GM18519 (cell line): ENCODE measurements at regions not wholly inside any gene's neighbourhood (a gene's known extent, or its start where the extent isn't known, plus 50 kb on each side); places are given as distances from the start of the nearest gene placed in this dataset.

Source experiments
- ATAC-seq: cut with Tn5 transposase; IDR thresholded peaks from one replicate; pipeline ENCODE4 v1.9.1; 2021; ENCODE audit warnings: mild to moderate bottlenecking, moderate library complexity; ENCODE audit not compliant: unreplicated experiment, low FRiP score

GRCh38 chr22:48886604-48887393, 940.9 kb downstream of the BRD1 start:
- no peak for ATAC-seq

DNA sequence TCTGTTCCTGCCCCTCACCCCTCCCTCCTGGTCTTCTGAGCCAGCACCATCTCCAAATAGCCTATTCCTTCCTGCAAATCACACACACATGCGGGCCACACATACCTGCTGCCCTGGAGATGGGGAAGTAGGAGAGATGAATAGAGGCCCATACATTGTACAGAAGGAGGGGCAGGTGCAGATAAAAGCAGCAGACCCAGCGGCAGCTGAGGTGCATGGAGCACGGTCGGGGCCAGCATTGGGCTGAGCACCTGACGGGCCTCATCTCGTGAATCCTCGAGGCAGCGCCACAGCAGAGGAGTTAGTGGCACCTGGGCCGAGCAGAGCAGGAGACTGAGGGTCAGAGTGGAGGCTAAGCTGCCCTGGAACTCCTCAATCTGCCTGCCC, 941.8 kb downstream of the BRD1 start:
- no peak for ATAC-seq

GRCh38 chr22:48885271-48885918, 942.3 kb downstream of the BRD1 start:
- no peak for ATAC-seq

DNA sequence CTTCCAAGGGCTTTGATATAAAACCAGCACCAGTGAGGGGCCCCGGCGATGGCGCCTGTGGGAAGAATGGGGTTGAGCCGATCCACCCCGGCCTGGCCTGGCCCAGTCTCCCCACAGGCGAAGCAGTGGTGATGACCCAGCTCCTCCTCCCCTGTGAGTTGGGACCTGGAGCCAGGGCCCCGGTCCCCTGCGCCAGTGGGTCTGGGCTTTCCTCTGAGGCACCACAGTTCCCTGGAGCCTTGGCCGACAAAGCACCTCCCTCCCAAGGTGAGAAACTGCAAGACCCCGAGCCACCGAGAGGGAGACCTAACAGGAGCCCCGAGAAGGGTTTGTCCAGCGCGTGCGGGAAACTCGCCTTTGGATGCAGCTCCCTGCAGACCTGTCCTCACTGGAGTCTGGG, 942.9 kb downstream of the BRD1 start:
- no peak for ATAC-seq

GRCh38 chr22:48884324-48884723, 943.3 kb downstream of the BRD1 start:
- ATAC-seq = no peak

DNA sequence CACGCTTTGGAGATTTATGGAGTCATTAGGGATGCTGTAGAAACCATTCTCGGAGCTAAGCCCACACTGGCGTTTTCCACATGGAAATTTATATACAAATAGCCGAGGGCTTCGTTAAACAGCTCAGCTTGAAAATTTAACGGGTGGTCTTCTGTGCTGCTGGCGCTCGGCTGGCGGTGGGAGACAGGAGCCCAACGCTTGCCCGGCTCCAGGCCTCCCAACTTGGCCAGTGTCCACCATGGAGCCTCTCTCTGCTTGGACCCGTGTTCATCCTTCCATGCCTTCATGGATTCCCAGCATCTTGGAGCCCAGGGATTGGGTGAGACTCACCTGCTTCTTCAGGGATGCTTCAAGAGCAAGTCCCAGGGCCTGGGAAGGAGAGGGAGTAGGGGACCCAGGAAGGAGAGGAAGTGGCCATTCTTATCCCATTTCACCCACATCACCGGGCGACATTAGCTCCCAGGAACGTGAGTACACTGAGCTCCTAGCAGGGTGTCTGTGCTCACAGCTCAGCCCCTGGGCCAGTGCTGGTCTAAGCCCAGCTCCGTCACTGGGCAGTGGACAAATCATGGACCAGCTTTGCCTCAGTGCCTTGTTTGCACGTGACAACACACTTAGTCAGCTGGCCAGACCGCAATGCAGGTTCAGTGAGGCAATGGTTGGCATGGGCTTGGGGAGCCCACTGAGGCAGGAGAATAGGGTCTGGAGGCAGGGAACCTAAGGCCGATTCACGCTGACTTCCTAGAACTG, 944.3 kb downstream of the BRD1 start:
- ATAC-seq = no peak

- ATAC-seq = no peak
These were observed 945.0 kb downstream of the BRD1 start for GRCh38 chr22:48882636-48883200.

- ATAC-seq = no peak
These were observed 946.2 kb downstream of the BRD1 start for GRCh38 chr22:48881326-48881980.

DNA sequence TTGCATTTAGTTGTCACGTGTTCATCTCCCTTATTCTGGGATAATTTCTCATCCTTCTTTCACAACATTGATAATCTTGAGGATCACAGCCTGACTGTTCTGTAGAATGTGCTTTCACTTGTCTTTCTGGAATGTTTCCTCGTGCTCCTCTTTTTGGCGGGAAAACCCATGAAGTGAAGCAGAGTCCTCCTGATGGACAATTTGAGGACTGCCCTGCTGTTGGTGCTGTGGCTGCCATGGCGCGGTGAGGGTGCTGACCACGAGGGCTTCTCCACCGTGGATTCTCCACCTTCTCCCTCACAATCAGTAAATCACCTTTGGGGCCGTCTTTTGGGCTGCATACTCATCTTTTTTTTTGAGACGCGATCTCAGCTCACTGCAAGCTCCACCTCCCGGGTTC, 946.9 kb downstream of the BRD1 start:
- no peak for ATAC-seq

DNA sequence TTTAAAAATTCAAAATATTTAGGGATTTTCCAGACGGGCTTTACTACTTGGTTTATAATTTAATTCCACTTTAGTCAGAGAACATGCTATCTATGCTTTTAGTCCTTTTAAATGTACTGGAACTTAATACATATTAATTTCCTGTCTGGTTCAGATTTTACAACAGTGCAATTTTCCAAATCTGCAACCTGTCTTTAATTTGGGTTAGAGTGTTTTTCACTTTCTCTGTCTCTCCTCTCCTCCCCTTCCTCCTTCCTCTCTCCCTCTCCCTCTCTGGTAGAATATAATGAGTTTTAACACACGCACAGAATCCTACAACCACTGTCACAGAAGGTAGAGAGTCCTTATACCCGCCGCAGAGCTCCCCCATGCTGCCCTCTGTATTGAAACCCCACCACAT, 950.7 kb downstream of the BRD1 start:
- ATAC-seq = no peak

GRCh38 chr22:48874956-48875355, 952.7 kb downstream of the BRD1 start:
- no peak for ATAC-seq

DNA sequence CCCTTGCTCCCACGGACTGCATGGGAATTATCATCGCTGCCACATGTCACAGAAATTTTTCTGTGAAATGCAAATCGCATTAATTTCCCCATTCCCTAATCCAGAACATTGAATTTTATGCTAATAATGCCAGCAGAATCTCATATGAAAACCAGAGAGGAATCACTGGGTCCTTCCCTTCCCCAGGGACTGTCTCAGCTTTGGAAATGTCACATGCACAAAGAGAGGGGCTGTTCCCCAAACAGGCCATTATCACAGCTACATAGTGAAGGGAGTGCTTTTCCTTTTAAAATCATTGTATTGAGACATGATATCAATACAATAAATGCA, 954.5 kb downstream of the BRD1 start:
- no peak for ATAC-seq

GRCh38 chr22:48872271-48873190, 955.1 kb downstream of the BRD1 start:
- ATAC-seq = no peak

DNA sequence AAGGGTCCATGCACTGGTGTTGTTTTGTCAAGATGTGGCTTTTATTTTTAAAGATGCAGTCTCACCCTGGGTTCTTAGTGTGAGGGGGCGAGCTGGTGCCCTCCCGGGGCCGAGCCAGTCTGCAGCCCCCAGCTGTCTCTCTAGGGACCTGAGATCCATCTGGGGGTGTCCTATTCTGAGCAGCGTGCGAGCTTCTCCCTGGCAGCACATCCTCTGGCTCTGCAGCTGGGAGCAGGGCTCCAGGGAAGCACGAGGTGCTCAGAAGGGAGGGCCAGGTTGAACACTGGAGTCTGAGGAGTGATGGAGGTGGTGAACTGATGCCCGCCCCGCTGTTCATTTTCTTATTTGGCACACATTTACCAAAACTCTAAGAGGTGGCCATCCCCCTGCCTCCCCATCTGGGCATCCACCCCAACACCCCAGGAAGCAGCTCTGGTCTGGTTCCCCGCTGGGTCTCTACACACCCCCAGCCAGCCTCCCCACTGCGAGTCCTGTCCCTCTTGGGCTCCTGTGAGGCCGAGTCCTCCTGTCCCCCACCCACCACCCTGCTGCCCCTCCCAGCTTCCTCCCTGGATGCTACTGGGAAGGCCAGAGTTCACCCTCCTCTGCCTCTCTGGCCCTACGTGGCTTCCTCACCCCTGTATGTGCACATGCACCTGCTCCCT, 956.4 kb downstream of the BRD1 start:
- ATAC-seq = no peak

GRCh38 chr22:48870436-48870835, 957.2 kb downstream of the BRD1 start:
- ATAC-seq = no peak

DNA sequence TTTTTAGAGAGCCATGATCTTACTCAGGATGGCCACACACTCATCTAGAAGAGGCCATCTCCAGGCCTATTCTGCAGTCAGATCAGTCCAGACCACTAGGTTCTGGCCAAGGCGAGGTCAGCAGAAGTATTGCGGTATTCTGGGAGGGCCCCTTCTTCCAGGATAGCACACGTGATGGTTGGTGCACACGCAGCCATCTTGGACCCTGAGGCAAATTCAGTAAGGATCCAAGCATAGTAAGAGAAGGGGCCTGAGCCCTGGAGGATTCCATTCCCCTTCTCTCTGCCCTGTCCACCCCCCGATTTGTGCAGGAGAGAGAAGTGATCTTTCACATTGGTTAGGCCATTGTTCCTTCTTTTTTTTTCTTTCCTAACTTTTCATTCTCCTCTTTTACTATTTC, 957.9 kb downstream of the BRD1 start:
- ATAC-seq = no peak

GRCh38 chr22:48869161-48869560, 958.5 kb downstream of the BRD1 start:
- ATAC-seq = no peak

- ATAC-seq = no peak
These were observed 959.1 kb downstream of the BRD1 start for GRCh38 chr22:48868554-48868953.

DNA sequence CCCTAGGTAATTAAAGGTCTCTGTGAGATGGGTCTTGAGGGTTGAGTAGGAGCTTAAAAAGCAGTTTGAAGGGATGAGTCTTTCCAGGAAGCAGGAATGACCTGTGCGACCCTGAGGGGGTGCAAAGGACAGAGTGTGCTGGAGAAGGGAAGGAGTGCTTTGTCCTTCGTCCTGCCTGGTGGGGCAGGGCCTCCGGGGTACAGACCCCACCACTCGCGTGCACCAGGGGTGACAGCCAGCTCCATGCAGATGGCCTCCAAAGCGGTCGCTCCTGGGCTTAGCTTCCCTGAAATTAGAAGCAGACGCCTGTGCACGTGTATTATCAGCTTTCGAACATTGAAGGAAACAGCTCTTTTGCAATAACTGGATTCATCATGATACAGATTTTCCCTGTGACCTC, 959.8 kb downstream of the BRD1 start:
- ATAC-seq = no peak
